Endothelial cell (in vitro differentiated cells): ENCODE measurements at regions not wholly inside any gene's neighbourhood (a gene's known extent, or its start where the extent isn't known, plus 50 kb on each side); places are given as distances from the start of the nearest gene placed in this dataset.

ENCODE experiments used
- DNase-seq: peaks from one replicate; pipeline ENCODE4 v3.0.0; 2021; ENCODE audit warnings: low spot score
- H3K27ac Mint-ChIP-seq: one replicate; pipeline ENCODE4 v1.8.0; 2021; ENCODE audit warnings: mixed read lengths, inconsistent platforms; ENCODE audit not compliant: unreplicated experiment
- H3K27me3 Mint-ChIP-seq: one replicate; pipeline ENCODE4 v1.8.0; 2021; ENCODE audit warnings: mild to moderate bottlenecking, moderate library complexity, mixed read lengths, inconsistent platforms; ENCODE audit not compliant: unreplicated experiment
- H3K36me3 Mint-ChIP-seq: one replicate; pipeline ENCODE4 v1.8.0; 2021; ENCODE audit warnings: mild to moderate bottlenecking, low read depth, mixed read lengths, inconsistent platforms; ENCODE audit not compliant: unreplicated experiment
- H3K4me1 Mint-ChIP-seq: one replicate; pipeline ENCODE4 v1.8.0; 2021; ENCODE audit warnings: mild to moderate bottlenecking, mixed read lengths, inconsistent platforms; ENCODE audit not compliant: unreplicated experiment
- H3K4me3 Mint-ChIP-seq: one replicate; pipeline ENCODE4 v1.8.0; 2021; ENCODE audit warnings: mild to moderate bottlenecking, mixed read lengths, inconsistent platforms; ENCODE audit not compliant: unreplicated experiment
- H3K9me3 Mint-ChIP-seq: one replicate; pipeline ENCODE4 v1.8.0; 2021; ENCODE audit warnings: mixed read lengths, inconsistent platforms; ENCODE audit not compliant: unreplicated experiment
- TF ChIP-seq, protein P1 (sequence below): fragments of 200-600 bp; sonication (generic); IDR thresholded peaks from one replicate; pipeline ENCODE4 v1.5.0; 2021; ENCODE audit warnings: antibody characterized with exemption; ENCODE audit not compliant: unreplicated experiment

DNA sequence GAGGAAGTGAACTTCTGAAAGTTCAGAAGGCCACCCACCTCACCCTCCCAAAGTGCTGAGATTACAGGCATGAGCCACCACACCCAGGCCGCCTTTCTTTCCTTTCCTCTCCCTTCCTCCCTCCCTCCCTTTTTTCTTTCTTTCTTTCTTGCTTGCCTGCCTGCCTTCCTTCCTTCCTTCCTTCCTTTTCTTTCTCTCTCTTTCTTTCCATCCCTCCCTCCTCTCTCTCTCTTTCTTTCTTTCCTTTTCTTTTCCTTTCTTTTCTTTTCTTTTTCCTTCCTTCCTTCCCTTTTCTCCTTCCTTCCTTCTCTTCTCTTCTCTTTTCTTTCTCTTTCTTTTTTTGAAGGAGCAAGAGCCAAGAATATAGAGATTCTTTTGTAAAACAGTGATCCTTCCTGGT, 208.3 kb upstream of the HMGA2 start:
- Mint-ChIP-seq H3K4me3 (no peak overlapping the region), H3K36me3 (no peaks in the 10 kb centered on the region), H3K4me1 (peaks cover 6% of the 10 kb centered on the region), H3K27me3 (no peaks in the 10 kb centered on the region), H3K9me3 (no peaks in the 10 kb centered on the region), H3K27ac (no peak overlapping the region)
- no peak for DNase-seq
- TF ChIP-seq, protein P1, sequence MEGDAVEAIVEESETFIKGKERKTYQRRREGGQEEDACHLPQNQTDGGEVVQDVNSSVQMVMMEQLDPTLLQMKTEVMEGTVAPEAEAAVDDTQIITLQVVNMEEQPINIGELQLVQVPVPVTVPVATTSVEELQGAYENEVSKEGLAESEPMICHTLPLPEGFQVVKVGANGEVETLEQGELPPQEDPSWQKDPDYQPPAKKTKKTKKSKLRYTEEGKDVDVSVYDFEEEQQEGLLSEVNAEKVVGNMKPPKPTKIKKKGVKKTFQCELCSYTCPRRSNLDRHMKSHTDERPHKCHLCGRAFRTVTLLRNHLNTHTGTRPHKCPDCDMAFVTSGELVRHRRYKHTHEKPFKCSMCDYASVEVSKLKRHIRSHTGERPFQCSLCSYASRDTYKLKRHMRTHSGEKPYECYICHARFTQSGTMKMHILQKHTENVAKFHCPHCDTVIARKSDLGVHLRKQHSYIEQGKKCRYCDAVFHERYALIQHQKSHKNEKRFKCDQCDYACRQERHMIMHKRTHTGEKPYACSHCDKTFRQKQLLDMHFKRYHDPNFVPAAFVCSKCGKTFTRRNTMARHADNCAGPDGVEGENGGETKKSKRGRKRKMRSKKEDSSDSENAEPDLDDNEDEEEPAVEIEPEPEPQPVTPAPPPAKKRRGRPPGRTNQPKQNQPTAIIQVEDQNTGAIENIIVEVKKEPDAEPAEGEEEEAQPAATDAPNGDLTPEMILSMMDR = no peak

DNA sequence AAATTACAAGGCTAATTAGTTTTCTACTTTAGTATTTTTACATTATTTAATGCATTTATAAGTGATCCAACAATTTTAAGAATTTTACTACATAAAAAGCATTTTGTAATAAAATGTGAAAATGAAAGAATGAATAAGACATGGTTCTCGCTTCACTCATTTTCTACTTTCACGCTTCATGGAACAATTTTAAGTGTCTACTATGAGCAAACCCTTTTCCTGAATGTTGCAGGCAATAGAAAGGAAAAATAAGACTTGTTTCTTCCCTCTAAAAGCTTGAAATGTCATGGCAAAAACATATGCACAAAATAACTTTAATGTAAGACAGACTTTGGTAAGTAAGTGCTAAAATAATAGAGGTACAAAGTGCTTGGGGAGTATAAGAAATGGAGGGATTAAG, 205.7 kb upstream of the HMGA2 start:
- Mint-ChIP-seq H3K27ac (no peak overlapping the region), H3K4me1 (peaks cover 6% of the 10 kb centered on the region), H3K9me3 (no peaks in the 10 kb centered on the region), H3K36me3 (no peaks in the 10 kb centered on the region), H3K4me3 (no peak overlapping the region), H3K27me3 (no peaks in the 10 kb centered on the region)
- no peak for DNase-seq
- TF ChIP-seq, protein P1 = no peak

DNA sequence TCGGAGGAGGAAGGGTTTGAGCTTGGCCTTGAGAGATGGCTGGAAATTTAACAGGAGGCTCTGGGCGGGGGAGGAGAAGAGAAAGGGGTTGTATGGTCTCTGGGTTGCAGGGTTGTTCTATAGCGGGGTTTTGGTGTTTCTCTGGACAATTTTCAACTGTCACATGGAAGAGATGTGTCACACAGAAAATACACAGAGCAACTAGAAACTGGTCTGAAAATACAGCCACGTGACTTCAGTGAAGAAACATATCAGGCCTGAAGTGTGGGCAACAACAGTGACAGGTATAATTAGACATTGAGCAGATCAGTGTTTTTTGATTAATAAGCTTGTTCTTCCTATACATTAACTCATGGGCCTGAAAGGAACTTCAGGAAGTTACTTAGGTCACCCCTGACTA, 205.3 kb upstream of the HMGA2 start:
- TF ChIP-seq, protein P1 = no peak
- no peaks in the 10 kb centered on the region for H3K9me3 Mint-ChIP-seq
- H3K27me3 Mint-ChIP-seq = no peaks in the 10 kb centered on the region
- no peak overlapping the region for H3K4me3 Mint-ChIP-seq
- no peak overlapping the region for H3K27ac Mint-ChIP-seq
- H3K36me3 Mint-ChIP-seq = no peaks in the 10 kb centered on the region
- H3K4me1 Mint-ChIP-seq = peaks cover 6% of the 10 kb centered on the region
- DNase-seq = no peak

DNA sequence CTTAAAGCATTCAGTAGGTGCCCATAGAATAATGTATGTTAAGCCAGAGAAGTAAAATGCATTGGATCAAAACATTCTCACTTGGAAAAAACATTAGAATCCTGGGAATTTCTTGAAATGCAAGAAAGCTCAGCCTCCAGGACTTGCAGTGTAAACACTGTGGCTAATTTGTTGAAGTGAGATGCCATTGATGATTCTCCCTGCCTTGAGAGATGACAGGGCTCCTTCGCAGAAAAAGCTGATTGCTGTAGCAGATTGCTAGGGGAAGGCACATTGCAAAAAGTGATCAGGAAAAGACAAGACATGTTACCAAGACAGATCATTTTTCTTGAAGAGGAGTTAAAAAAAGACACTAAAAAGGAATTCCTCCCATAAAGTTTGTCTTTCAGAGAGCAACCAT, 204.2 kb upstream of the HMGA2 start:
- peaks cover 1% of the 10 kb centered on the region for H3K4me1 Mint-ChIP-seq
- H3K27ac Mint-ChIP-seq = no peak overlapping the region
- H3K27me3 Mint-ChIP-seq = no peaks in the 10 kb centered on the region
- H3K4me3 Mint-ChIP-seq = no peak overlapping the region
- H3K9me3 Mint-ChIP-seq = no peaks in the 10 kb centered on the region
- TF ChIP-seq, protein P1 = no peak
- no peak for DNase-seq
- no peaks in the 10 kb centered on the region for H3K36me3 Mint-ChIP-seq

DNA sequence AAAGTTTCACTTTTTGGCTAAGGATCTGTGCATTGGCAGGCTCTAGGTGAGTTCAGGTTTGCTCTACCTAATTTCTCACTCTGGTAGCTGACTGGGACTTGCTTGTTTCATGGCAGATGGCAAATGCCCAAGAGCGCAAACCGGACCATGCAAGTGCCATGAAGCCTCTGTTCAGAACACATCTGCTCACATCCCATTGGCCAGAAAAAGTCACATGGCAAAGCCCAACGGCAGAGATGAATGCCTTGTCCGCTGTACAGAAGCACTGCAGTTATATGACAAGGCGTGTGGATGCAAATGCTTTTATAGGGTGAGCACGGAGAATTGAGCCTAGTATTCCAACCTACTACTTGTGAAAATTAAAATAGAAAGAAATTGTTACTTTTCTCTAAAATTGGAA, 202.2 kb upstream of the HMGA2 start:
- no peak overlapping the region for H3K27ac Mint-ChIP-seq
- H3K4me1 Mint-ChIP-seq = peaks cover 2% of the 10 kb centered on the region
- no peaks in the 10 kb centered on the region for H3K27me3 Mint-ChIP-seq
- no peaks in the 10 kb centered on the region for H3K36me3 Mint-ChIP-seq
- TF ChIP-seq, protein P1 = no peak
- no peak for DNase-seq
- no peaks in the 10 kb centered on the region for H3K9me3 Mint-ChIP-seq
- H3K4me3 Mint-ChIP-seq = no peak overlapping the region
